NCI-H2029 treated with DMSO at 0.1 percent for 48 hours (cell line): ENCODE measurements at regions not wholly inside any gene's neighbourhood (a gene's known extent, or its start where the extent isn't known, plus 50 kb on each side); places are given as distances from the start of the nearest gene placed in this dataset.
"Not testable (repeated sequence)": the region's sequence is repeated elsewhere in the genome, so short reads cannot be mapped to it uniquely, and the experiment has no call there.

Experiments
- DNase-seq: peaks from one replicate; lab custom pipeline; 2025; lab: John Stamatoyannopoulos, UW

DNA sequence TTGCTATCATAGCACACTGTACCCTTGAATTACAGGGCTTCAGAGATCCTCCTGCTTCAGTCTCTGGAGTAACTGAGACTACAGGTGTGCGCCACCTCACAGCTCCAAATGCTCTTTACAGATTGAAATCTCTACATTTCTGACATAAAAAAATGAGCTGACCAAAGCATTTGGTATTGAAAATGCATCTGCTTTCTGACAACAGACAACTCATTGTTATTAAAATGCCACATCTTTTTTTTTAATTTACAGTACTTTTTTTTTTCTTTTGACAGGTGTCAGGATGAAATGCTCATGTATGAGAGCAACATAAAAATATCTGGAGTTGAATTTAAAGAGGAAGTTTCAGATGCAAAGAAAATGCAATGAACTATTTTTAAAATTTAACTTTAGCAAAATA, 764.5 kb downstream of the TRAM1L1 start:
- no peak for DNase-seq

DNA sequence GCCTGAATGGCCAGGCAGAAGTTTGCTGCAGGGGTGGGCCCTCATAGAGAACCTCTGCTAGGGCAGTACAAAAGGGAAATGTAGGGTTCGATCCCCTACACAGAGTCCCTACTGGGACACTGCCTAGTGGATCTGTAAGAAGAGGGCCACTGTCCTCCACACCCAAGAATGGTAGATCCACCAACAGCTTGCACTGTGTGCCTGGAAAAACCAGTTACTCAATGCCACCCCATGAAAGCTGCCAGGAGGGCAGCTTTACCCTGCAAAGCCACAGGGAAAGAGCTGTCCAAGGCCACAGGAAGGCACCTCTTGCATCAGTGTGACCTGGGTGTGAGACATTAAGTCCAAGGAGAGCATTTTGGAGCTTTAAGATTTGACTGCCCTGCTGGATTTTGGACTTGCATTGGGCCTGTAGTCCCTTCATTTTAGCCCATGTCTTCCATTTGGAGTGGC, 781.6 kb downstream of the TRAM1L1 start:
- DNase-seq: no peak

GRCh38 chr4:116302990-116303735, 782.2 kb downstream of the TRAM1L1 start:
- DNase-seq: no peak

DNA sequence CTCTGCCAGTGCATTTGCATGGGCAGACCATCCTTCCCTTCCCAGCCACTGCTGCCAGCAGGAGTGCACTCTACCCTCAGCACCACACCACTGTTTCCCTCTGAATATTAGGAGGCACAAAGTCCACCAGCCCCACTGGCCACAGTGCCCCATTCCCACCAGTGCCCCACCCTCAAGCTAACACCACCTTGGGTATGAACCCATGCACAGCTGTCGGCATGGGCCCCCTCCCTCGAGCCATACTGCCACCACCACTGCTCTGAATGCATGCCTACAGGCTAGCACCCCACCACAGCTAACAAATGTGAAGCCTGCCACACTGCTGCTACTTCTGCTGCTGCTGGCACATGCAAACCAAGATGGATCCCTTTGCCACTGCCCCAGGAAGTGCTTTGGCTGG, 810.4 kb downstream of the TRAM1L1 start:
- DNase-seq: no peak

DNA sequence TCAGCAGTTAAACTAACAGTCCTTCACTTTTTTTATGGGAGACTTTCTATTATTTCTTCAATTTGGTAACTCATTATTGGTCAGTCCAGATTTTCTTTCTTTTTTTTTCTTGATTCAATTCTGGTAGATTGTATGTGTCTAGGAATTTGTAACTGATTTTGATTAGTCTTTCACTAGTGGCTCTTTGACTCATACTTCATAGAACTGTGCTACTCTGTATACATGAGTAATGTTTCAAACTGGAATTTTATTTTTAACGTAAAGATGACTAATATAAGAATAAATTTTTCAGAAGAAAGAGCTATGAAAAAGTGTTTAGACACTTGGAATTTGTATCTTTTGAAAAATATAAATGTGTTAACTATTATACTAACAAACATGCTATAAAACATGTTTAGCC, 813.0 kb downstream of the TRAM1L1 start:
- no peak for DNase-seq

DNA sequence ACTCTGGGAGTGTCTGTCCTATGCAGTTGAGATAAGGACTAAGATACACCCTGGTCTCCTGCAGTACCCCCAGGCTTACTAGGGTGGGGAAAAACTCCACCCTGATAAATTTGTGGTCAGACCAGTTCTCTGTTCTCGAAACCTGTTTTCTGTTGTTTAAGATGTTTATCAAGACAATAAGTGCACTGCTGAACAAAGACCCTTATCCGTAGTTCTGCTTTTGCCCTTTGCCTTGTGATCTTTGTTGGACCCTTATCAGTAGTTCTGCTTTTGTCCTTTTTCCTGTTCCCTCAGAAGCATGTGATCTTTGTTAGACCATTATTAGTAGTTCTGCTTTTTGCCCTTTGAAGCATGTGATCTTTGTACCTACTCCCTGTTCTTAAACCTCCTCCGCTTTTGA, 824.4 kb downstream of the TRAM1L1 start:
- DNase-seq: not testable (repeated sequence)

DNA sequence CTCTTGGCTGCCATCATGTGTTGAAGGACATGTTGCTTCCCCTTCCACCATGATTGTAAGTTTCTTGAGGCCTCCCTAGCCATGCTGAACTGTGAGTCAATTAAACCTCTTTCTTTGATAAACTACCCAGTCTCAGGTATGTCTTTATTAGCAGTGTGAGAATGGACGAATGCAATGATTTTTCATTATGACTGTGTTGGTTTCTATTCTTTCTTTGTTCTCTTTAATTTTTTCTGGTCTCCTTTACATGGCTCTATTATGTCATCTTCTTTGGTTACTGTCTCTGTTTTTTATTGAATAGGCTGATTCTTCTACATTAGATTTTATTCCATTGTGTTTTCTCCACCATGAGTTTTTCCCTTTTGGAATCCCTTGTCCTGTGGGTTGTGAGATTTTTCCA, 840.6 kb downstream of the TRAM1L1 start:
- DNase-seq: no peak

- DNase-seq: no peak
Measured at GRCh38 chr4:116243431-116243830, 841.9 kb downstream of the TRAM1L1 start.

- DNase-seq: no peak
Measured at GRCh38 chr4:116233971-116234370, 851.4 kb downstream of the TRAM1L1 start.

DNA sequence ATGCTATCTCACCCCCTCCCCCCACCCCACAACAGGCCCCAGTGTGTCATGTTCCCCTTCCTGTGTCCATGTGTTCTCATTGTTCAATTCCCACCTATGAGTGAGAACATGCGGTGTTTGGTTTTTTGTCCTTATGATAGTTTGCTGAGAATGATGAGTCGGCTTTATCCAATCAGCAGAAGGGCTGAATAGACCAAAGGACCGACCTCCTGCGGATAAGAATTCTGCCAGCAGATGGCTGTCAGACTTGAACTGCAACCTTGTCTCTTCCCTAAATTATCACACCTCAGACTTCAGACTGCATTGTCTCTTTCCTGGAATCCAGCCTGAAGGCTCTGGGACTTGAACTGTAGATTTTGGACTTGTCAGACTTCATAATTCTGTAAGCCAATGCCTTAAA, 853.4 kb downstream of the TRAM1L1 start:
- DNase-seq: not testable (repeated sequence)

GRCh38 chr4:116229420-116229819, 856.0 kb downstream of the TRAM1L1 start:
- DNase-seq: no peak

- DNase-seq: no peak
Measured at GRCh38 chr4:116223040-116223732, 862.2 kb downstream of the TRAM1L1 start.

DNA sequence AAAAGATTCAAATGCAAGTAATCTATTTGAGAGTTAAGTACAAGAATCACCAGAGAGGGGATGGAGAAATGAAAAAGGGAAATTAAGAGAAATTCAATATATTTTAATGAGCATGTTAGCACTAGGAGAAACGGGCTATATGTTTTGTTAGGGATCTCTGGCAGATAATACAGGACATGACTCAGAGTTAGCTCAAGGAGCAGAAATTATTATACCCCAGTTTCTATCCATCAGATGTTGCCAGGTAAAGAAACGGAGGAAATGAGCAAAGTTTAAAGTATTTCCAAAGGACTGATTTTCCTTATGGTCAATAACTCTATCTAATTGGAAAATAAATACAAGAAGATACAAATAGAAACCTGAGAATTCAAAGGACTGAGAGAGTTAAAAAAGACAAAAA, 867.6 kb downstream of the TRAM1L1 start:
- DNase-seq: no peak

DNA sequence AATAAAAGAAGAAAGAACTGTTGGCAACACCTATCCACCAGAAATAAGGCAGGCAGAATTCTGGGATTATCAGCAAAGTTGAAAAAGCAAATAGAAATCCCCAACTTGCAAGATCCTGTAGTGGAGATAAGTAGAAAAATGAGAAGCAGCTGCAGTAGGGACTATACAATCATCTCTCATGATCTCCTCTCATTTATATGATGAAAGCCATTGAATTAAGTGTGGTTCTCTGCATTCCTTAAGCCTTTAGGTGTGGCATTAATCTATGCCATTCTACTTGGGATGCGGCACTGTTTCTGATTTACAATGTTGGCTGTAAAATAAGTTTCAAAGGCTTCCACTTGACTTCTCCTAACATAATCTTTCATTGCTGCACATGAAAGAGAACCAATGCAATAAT, 869.8 kb downstream of the TRAM1L1 start:
- DNase-seq: no peak

DNA sequence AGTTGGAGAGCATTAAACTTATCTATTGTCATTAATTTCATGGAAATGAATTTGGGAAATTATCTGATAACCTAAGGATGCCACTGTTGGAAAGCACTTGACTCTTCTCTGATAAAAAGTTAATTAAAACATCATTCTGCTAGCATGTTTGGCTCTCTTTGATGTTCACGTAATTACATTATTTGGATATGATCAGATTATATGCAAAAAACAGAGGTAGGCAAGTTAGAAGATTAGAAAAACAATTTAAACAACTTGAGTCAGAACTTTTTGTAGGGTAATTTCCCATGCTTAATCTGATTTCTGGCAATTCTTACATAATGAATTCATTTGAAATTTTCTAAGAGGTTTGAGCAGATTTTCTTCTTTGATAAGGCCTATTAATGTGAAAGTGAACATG, 882.9 kb downstream of the TRAM1L1 start:
- DNase-seq: no peak

DNA sequence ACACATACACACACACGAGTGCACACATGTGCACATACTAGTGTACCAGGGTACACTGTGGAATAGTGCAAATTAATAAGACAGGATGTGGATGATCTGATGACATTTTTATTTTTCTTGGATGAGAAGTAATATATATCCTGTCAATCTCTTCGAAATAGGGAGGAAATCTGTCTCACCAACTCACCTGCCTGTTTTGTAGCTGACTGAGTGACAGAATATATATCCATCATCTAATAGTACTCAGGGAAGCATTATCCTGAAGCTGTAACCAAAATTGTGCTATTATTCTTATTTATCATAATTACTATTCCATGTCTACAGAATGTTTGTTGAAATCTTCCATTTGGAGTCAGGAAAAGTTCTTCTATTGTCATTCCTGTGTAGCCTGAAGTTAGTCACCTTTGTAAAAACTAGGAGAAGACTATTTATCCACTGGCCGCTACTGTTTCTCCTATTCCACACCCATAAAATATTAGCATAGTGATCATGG, 888.0 kb downstream of the TRAM1L1 start:
- no peak for DNase-seq

GRCh38 chr4:116183241-116183640, 902.1 kb downstream of the TRAM1L1 start:
- no peak for DNase-seq

DNA sequence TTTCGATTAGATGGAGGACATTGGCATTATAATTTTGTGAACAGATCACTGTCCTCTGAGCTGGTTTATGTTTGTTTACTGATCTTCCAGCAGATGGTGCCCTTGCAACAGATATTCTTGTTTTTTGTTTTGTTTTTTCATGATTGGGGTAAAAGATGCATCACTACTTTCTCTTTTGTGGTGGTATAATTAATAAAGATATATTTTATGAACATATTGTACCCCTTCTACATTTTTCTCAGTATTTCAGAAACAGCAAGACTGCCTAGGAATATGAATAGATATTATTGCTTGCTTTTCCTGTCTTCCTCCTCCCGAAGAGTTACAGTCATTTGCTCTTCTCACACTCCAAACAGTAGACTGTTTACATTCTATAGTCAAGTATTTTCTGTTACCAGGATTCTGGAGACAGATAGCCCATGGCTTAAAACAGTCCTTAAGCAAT, 905.2 kb downstream of the TRAM1L1 start:
- DNase-seq: peak; percentile 7

DNA sequence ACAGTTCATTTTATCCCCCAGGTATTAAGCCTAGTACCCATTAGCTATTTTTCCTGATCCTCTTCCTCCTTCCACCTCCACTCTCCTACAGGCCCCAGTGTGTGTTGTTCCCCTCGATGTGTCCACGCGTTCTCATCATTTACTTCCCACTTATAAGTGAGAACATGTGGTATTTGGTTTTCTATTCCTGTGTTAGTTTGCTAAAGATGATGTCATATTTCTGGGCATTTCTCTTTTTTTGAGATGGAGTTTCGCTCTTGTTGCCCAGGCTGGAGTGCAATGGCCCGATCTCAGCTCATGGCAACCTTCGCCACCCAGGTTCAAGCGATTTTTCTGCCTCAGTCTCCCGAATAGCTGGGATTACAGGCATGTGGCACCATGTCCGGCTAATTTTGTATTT, 934.0 kb downstream of the TRAM1L1 start:
- DNase-seq: not testable (repeated sequence)

DNA sequence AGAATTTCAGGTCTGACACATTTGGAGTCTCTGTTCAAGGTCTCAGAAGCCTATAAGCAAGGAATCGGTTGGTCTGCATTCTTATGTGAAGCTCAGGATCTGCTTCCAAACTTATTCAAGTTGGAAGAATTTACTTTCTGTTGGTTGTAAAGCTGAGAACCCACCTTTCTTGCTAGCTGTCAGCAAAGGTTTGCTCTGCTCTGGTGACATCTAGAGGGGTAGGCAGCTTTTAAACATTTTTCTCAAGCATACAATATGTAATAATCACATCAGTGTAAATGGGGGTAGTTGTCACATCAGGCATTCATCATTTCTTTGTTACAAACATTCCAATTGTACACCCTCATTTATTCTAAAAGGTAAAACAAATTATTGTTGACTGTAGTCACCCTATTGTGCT, 935.2 kb downstream of the TRAM1L1 start:
- no peak for DNase-seq

DNA sequence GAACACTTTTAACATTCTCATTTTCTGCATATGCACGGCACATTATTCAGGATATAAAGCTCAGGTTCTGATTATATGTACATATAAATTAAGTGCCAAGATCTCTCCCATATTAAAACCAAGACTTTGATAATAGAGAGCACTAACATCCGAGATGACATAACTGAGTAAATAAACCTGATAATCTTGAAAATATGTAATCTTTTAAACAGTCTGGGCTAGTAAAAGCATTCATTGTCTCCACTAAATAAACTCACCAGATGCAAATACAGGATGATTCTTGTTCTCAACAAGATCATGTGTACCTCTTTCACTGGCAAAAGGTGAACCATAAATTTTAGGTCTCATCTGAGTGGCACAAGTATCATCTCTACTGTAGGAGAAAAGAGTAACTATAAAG, 942.2 kb downstream of the TRAM1L1 start:
- no peak for DNase-seq

GRCh38 chr4:116132946-116133345, 952.4 kb downstream of the TRAM1L1 start:
- no peak for DNase-seq

DNA sequence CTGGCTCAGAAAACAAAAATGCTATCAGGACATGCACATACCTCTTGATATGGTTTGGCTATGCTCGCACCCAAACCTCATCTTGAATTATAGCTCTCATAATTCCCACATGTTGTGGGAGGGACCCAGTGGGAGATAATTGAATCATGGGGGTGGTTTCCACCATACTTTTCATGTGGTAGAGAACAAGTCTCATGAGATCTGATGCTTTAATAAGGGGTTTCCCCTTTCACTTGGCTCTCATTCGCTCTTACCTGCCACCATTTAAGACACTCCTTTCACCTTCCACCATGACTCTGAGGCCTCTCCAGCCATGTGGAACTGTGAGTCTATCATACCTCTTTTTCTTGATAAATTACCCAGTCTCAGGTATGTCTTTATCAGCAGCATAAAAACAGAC, 958.6 kb downstream of the TRAM1L1 start:
- DNase-seq: no peak
